Left ventricle myocardium superior (tissue), 1 donor: ENCODE measurements at regions not wholly inside any gene's neighbourhood (a gene's known extent, or its start where the extent isn't known, plus 50 kb on each side); places are given as distances from the start of the nearest gene placed in this dataset.

Experiments used
- ATAC-seq: fragments of 200-7000 bp; cut with Tn5 transposase; one replicate; pipeline ENCODE4 v1.9.1; 2020; ENCODE audit warnings: mild to moderate bottlenecking, moderate library complexity
- DNase-seq: peaks from one replicate; pipeline ENCODE4 v3.0.0-alpha.2; 2020
- intact Hi-C: fragments of 100-400 bp; cut with micrococcal nuclease; formaldehyde crosslinking; loops from one replicate; pipeline ENCODE4 v1.11.0; 2022
- donor health status: DM: no; HTN: yes; CAD: no; lungs with severe emphysema.

DNA sequence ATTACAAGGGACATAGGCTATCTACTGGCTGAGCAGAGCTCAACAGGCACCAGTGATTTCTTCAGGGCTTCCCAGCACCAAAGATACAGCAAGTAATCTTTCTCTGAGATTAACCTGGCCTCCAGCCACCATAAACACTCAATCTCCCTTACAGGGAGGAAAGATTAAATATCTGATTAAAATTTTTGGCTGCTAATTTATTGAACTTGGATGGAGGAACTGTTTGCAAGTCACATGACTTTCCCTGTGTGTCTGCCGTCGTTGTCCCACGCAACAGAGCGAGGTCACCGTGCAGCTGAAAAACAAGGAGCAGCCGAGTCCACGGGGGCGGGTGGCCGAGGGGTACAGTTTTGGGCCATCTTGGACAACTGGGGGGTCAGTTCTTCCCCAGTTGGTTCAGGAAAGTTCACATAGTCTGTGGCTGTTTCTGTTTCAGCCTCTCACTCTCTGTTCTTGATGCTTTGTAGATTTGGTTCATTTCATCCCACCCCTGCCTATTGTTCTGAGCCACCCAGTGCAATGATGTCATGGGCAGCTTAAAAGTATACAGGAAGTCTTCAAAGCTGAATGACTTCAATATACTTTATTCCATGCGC, 186.8 kb upstream of the CTAGE1 start:
- intact Hi-C loops, result no loop called here

DNA sequence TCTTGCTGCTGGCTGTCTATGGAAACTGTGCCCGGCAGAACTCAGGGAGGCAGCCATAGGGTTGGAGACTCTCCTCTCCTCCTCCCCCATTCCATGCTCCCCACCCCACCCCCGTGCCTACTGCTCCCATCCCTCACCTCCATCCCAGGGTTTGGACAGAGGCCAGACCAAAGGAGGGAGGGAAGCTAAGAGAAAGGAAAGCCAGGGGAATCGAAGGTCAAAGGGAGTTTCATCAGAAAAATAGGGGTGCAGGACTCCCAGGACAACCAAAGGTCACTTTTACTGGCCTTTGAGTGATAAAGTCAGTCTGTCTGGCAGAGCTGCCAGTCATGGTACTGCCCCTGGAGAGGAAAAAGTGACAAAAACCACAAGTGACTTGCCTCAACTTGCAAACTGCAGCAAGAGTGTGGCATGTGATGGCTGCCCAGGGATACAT, 187.3 kb upstream of the CTAGE1 start:
- ATAC-seq (no peak), DNase-seq (no peak)
- intact Hi-C loops, result no loop called here

More for the DNA sequence above, 186.8 kb upstream of the CTAGE1 start:
- ATAC-seq (peak; percentile 87), DNase-seq (peak; percentile 60)

DNA sequence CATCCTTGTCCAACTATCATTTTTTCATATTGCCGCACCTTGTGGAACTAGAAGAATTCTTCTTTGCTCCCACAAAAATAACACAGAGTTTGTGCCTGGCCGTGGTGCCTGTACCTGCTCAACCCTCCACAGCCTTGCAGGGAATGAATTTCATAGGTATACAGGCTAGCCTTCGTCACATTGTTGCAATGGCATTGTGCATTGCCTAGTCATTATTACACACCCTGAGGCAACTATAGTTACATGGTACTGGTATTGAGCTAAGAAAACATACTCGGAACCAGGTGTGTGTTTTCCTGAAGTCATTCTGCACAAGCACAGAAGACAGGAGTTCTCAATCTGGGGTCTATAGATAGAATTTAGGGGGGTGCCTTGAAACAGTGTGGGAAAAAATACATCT, 188.0 kb upstream of the CTAGE1 start:
- ATAC-seq (no peak), DNase-seq (no peak)
- intact Hi-C loops, result no loop called here

DNA sequence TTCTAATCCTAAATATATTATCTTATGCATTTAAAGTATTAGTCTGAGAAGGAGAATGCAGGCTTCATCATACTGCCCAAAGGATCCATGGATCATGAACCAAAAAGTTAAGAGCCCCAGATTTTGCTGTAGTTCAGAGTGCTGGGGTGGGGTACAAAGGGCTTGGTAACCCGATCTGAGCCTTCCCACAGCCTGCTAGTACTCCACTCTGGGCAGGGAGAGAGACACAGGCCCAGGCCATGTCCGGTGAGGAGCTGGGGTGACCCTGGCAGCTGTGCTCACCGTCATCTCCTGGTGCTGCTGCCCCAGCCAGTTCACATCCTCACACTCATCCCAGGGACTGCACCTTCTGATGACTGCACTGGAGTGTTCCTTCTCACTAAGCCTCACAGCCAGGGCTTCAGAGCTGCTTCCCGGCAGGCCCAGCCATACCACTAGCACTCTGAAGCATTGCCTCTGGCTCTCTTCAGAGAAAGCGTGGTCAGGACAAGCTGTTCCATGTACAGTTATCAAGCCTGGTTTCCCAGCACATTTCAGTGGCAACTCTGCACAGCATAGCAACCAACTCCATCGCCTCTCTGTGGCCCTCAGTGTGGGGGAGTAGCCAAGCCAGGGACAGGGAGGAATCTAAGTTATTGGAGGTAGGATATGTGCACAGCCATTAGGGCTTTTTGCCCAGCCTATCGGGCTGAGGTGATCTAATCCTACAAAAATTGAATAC, 189.0 kb upstream of the CTAGE1 start:
- no peak for DNase-seq
- intact Hi-C loops, result no loop called here
- ATAC-seq, result peak; percentile 34

DNA sequence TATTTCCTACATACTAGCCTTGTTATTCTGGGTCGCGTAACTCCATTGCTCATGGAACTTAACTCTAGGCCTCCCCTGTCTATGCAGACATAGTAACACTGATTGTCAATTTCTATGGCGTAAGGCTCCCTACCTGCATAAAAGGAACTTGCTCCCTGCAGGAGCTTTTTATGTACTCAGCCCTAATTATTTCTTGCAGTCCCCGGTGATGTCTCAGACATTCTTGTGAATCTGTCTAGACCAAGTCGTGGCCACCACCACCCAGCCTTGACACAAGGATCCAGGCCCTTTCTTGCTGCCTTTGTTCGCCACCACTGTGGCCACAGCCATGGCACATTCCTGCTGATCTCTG, 189.5 kb upstream of the CTAGE1 start:
- ATAC-seq (no peak), DNase-seq (no peak)
- intact Hi-C loops, result no loop called here

DNA sequence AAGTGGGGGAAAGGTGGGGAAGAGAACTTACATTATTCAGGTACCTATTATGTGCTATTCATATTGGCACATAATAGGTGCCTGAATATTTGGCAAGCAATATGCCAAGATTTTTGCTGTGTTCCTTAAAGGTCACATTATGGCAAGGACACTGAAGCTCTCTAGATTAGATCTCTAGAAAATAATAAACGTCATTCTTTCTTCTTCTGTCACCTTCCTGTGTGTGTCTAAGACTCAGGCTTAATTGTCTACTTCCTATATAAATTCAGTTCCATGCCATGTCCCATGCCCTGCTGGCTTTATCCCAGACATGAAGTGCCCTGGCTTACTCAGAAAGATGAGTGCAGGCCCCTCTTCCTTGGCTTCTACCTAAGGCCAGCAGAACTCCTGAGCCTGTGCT, 191.1 kb upstream of the CTAGE1 start:
- ATAC-seq, result no peak
- DNase-seq, result no peak
- intact Hi-C loops, result no loop called here

DNA sequence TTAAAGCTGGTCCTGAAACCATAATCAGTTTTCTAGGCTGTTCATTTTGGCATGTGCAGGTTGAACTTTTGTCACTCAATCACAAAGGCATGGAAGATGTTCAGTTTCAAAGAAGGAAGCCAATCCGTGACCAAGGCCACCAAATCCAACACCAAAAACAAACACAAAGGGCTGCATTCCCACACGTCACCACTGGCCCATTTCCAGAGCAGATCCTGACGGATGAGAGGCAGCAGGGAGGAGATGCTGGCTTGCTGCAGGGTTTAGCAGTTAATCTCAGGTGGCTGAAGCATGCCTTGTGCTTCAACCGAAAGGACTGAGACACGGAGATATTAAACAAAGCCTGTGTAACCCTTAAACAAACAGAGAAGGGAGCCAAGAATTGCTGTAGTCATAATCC, 191.9 kb upstream of the CTAGE1 start:
- intact Hi-C loops, result no loop called here
- peak; percentile 60 for DNase-seq
- ATAC-seq, result peak; percentile 54

DNA sequence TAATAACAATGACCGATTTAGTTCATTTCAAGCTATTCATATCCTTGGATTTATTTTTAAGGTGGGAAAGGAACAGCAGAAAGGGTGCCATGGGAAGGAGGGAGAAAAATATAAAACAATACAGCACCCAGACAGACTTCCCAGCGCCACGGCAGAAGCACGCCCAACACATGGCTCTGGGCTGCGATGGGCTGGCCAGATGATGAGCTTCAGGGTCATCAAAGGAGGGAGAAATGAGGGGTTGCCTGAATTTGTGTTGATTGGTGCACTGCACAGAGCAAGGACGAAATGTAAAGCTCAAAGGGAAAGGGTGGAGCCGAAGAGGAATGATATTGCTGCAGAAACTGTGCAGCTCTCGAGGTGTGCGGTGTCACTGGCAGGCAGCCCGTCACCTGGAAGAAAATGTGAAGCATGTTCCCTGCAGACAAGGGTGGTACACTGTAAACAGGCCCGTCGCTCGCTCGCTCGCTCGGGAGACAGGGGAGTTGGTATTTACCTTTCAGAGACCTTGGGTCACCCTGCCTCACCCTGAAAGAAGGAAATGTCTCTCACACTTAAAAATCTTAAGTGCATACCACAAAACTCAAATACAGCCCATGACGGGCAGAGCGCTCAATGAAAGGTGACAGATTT, 195.5 kb upstream of the CTAGE1 start:
- DNase-seq (peak; percentile 36), ATAC-seq (peak; percentile 71)
- intact Hi-C loops, result no loop called here

DNA sequence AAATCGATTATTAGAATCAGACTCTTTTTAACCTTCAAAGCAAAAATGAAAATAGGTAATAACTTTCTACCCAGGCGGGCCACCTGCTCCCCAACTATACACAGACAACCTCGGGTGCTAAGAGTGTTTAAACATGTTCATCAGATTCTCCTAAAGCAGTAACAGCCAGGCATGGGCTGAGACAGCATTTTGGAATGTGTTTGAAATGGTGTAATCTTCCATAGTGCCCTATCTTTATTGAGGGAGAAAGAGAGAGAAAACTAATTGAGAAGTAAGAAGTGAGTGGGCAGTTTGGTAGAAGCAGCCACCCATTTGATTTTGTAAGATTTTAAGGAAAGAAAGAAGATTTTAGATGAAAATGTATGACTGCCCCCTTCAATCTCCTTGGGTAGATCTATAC, 196.1 kb upstream of the CTAGE1 start:
- DNase-seq, result no peak
- no peak for ATAC-seq
- intact Hi-C loops, result no loop called here

DNA sequence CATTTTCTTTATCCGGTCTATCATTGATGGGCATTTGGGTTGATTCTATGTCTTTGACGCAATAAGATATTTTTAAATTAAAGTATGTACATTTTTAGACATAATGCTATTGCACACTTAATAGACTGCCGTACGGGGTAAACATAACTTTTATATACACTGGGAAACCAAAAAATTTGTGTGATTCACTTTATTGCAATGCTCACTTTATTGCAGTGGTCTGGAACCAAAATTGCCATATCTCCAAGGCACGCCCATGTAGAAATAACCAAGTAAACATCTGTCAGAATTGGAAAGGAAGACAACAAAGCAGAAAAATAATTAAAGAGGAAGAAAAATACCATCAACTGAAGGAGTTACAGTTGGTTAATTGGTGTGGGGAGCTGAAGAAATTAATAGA, 205.8 kb upstream of the CTAGE1 start:
- ATAC-seq, result no peak
- no peak for DNase-seq
- intact Hi-C loops, result no loop called here

DNA sequence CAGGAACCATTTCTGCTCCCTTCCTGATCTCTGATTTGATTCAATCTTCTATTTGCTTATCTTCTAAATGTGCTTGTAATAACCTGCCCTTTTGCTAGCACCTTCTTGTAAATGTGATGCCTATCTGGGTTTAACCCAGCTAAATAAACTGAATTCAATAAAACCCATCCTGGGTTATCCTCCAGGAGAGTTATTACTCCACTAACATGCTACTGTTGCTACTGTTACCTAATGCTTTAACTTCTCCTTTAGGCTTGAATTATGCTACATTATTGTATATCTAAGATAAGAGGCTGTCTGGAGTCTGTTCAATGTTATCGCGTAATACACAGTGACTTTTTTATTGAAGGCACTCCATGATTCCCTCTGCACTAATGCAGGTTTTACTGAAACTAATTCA, 206.5 kb upstream of the CTAGE1 start:
- ATAC-seq, result no peak
- intact Hi-C loops, result no loop called here
- no peak for DNase-seq

DNA sequence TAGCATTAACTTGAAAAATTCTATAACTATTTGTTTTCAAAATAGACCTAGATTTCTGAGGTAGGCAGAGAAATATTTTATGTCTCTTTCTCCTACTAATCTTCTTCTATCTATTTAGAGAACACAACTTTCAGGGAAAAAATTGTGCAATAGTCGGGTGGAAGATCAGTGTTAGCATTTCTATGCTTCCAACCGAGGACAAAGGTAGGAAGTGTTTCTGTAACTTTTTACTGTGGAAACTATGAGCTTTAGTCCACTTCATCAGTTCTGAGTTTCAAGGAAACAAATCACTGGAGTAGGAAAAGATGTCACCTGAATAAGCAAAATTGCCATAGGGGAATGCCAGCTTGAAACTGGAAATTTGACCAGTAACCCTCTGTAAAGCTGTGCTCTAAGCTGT, 207.7 kb upstream of the CTAGE1 start:
- intact Hi-C loops, result no loop called here
- ATAC-seq (no peak), DNase-seq (no peak)

DNA sequence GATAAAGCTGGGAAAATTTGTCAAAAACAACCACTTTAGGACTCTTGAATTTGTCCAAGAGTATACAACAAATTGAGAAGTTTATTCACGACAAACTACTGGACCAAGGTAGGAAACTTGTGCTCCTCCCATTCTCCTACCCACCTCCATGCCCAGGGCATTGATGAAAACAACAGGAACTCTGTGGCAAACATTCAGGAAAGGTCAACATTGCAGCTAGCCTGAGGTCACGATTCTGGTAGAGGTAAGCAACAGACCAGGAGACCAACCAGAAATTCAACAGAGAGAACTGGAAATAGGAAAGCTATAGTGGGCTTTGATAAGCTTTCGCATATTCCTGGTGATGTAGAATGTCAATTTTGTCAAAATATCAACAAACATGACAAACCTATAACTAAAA, 209.1 kb upstream of the CTAGE1 start:
- intact Hi-C loops, result no loop called here
- DNase-seq, result no peak
- ATAC-seq, result no peak

DNA sequence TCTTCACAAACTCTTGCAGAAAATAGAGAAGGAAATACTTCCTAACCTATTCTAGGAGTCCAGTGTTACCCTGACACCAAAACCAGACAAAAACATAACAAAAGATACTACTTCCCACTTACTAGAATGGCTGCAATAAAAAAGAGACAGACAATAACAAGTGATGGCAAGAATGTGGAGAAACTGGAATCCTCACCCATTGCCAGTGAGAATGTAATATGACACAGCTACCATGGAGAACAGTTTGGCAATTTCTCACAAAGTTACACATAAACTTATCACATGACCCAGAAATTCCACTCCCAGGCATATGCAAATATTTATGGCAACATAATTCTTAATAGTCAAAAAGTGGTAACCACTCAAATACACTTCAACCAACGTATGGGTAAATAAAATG, 209.8 kb upstream of the CTAGE1 start:
- intact Hi-C loops, result no loop called here
- no peak for ATAC-seq
- no peak for DNase-seq

DNA sequence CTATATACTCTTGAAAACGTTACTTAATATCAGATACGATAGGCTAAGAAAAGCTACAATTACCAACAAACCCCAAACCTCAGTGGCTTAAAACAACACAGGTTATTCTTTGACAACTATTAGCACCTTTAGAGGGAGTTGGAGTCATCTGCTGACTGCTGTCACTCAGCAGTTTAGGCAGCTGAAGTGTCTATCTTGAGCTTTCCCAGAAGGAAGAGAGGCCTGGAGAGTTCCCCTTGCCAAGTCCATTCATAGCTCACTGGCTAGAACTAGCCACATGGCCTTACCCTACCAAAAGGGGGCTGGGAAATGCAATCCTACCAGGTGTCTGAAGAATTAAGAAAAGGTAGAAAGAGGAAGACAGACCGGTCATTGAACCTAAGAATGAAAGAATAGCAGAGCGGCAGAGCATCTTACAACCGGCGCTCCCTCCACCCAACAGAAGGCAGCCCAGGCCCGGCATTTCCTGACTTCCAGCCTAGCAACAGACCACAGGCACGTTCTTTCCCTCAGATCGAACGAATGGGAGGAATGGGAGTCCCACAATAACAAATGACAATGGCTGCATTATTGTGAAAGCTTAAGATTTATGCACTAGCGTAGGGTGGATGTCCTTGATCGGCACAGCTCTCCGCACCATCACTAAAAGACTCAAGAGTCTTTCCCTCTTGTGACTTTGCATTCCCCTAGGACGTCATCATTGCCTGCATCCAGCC, 211.2 kb upstream of the CTAGE1 start:
- DNase-seq (no peak), ATAC-seq (peak; percentile 43)
- intact Hi-C loops, result no loop called here

DNA sequence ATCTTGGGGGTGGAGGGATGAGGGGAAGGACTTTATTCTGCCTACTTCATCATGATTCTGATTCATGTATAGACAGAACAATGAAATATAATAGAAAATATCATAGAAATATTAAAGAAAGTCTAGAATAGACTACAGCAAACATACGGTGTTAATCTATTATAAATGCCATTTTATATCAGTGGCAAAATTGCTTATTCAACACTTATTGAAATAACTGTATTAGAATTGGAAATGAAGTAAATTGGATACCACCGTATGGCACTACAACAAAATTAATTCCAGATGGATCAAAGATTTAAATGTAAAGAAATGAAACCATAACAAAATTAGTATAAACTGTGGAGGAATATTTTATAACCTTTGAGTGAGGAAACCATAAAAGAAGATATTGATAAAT, 213.3 kb upstream of the CTAGE1 start:
- ATAC-seq (no peak), DNase-seq (no peak)
- intact Hi-C loops, result no loop called here

DNA sequence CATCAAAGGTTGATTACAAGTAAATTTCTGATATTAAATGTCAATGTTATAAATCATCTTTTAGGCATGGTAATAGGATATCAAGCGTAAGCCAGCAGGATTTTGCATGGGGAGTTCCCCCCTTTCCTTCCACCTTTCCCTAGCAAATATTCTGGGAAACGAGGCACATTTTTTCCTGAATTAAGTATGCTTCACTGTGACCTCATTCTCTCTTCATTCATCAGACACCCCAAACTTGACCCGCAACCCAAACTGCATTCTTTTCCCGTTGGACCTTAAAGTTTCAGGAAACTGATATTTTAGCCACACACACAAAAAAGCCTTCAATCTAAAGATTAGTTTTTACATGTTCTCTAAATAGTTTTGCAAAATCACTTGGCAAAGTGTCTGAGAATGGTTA, 214.5 kb upstream of the CTAGE1 start:
- no peak for DNase-seq
- intact Hi-C loops, result no loop called here
- no peak for ATAC-seq

DNA sequence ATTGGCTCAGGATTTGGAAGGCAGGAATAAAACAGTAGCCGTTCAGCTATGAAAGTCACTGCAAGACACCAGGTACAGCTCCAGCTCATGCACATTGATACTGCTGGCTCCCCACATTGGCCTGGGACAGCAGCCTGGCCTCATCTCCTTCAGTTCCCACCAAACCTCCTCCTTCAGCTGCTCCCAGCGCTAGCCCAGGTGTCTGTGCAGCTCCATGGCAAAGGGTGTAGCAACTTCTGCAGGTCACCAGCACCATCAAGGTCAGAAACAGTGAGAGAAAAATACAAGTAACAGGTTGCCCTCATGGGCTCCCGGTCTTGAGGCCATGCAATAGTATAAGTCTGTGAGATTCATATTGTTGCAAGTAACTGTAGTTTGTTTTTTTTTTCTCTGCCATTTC, 216.7 kb upstream of the CTAGE1 start:
- no peak for DNase-seq
- intact Hi-C loops, result no loop called here
- no peak for ATAC-seq

DNA sequence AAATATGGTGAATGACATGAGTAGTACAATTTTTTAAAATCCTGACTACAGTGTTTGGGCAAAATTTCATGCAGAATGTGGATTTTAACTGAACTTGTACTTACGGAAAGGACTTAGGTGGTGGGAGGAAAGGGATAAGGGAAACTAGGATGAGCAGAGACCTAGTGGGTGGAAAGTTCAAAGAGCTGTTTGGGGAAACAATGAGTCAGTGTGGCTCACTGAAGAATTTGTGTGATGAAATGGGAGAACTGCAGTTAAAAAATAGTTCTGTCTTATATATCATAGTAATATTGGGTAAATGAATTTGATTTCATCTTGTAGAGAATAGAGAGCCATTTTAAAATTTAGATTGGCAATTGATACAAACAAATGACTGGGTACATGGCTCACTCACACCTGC, 220.1 kb upstream of the CTAGE1 start:
- intact Hi-C loops, result no loop called here
- DNase-seq, result no peak
- no peak for ATAC-seq

DNA sequence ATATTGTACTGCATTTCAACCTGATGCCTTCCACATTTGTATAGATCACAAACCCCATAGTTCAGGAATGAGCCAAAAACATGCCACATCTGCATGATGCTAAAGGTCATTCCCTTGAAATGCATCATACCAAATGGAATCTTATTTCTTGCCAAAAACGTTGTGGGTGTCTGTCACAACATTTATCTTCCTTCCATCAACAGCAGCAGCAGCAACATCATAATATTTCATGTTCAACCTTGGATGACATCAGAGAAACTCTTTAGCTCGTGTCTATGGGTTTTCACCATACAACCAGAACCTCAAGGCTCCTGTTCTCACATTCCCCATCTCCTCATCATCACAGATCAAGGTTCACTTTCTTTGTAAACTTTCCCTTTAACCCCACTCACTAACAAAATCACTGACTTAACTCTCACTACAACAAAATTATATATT, 221.3 kb upstream of the CTAGE1 start:
- DNase-seq, result no peak
- intact Hi-C loops, result no loop called here

More for the DNA sequence above, 221.3 kb upstream of the CTAGE1 start:
- ATAC-seq, result no peak
